Hepatocyte (in vitro differentiated cells): ENCODE measurements at regions not wholly inside any gene's neighbourhood (a gene's known extent, or its start where the extent isn't known, plus 50 kb on each side); places are given as distances from the start of the nearest gene placed in this dataset.

Experiments
- CTCF ChIP-seq: fragments of 200-600 bp; sonication (generic); IDR thresholded peaks from 2 replicates; pipeline ENCODE4 v1.5.1; 2016; ENCODE audit warnings: antibody characterized with exemption, mild to moderate bottlenecking; ENCODE audit not compliant: poor library complexity
- EZH2 ChIP-seq: fragments of 200-600 bp; sonication (generic); IDR thresholded peaks from 2 replicates; pipeline ENCODE4 v1.6.1; 2016; ENCODE audit warnings: antibody characterized with exemption, mild to moderate bottlenecking, borderline replicate concordance

GRCh38 chr2:150339282-150339681, 148.2 kb downstream of the RND3 start:
- no peak for TF ChIP-seq CTCF
- no peak for TF ChIP-seq EZH2
